H1 (cell line): ENCODE measurements at regions not wholly inside any gene's neighbourhood (a gene's known extent, or its start where the extent isn't known, plus 50 kb on each side); places are given as distances from the start of the nearest gene placed in this dataset.
A peak's percentile ranks its signal among the peaks of the same experiment; 100 is the strongest.

Experiments used
- CTCF ChIA-PET: fragments of 300-600 bp; sonication (Branson Sonifier 250); formaldehyde crosslinking; loops from one replicate; lab custom pipeline; 2021; ENCODE audit not compliant: partially characterized antibody; lab: Charles Lee
- POLR2A ChIA-PET: fragments of 300-600 bp; sonication (Branson Sonifier 250); formaldehyde crosslinking; loops from one replicate; lab custom pipeline; 2021; ENCODE audit warnings: inconsistent platforms; ENCODE audit not compliant: partially characterized antibody; lab: Charles Lee
- DNase-seq, 2 experiments: peaks; one replicate each; pipeline versions ENCODE4 v3.0.0 to v3.0.0-alpha.2; 2010 to 2022; ENCODE audit warnings: low spot score in 2 of 2, low read depth in 1 of 2, mixed read lengths in 1 of 2
- FAIRE-seq: peaks from 2 replicates; lab custom pipeline; 2011; peaks lifted over from hg19 to GRCh38; lab: Jason Lieb, UNC
- H2AFZ ChIP-seq: 2 replicates; pipeline ENCODE4 v1.8.1; 2012; ENCODE audit warnings: low read length, inconsistent platforms
- H2AK5ac ChIP-seq: 2 replicates; pipeline ENCODE4 v1.6.1; 2013; ENCODE audit warnings: low read depth, low read length
- H2BK120ac ChIP-seq: replicated peaks from 2 replicates; pipeline ENCODE3; 2013; ENCODE audit warnings: low read depth, low read length, inconsistent platforms
- H2BK12ac ChIP-seq: 2 replicates; pipeline ENCODE4 v1.6.1; 2013; ENCODE audit warnings: low read depth, low read length
- H2BK15ac ChIP-seq: 2 replicates; pipeline ENCODE4 v1.6.1; 2013; ENCODE audit warnings: low read length
- H2BK20ac ChIP-seq: 2 replicates; pipeline ENCODE4 v1.6.1; 2013; ENCODE audit warnings: low read length
- H2BK5ac ChIP-seq: 2 replicates; pipeline ENCODE4 v1.6.1; 2013; ENCODE audit warnings: low read depth, low read length
- H3K14ac ChIP-seq: 2 replicates; pipeline ENCODE4 v1.6.1; 2013; ENCODE audit warnings: inconsistent platforms; ENCODE audit not compliant: insufficient read length
- H3K18ac ChIP-seq: 2 replicates; pipeline ENCODE4 v1.6.1; 2013; ENCODE audit warnings: low read length; ENCODE audit errors: extremely low read depth
- H3K23ac ChIP-seq: 2 replicates; pipeline ENCODE4 v1.6.1; 2013; ENCODE audit warnings: inconsistent platforms; ENCODE audit not compliant: insufficient read length
- H3K23me2 ChIP-seq: 2 replicates; pipeline ENCODE4 v1.6.1; 2013; ENCODE audit warnings: low read depth, low read length
- H3K27ac ChIP-seq: 2 replicates; pipeline ENCODE4 v1.6.1; 2011; ENCODE audit warnings: low read depth, low read length, inconsistent platforms
- H3K27me3 ChIP-seq, 4 experiments: replicated peaks in 1 of 4; 1 replicate in 1 of 4; 2 replicates in 3 of 4; pipeline versions ENCODE4 v1.6.1 to v1.8.1; 2011 to 2013; ENCODE audit warnings: low read length in 3 of 4, mild to moderate bottlenecking in 3 of 4, inconsistent platforms in 2 of 4, mixed read lengths in 2 of 4, moderate library complexity in 1 of 4; ENCODE audit not compliant: control insufficient read depth in 3 of 4, insufficient read depth in 3 of 4; ENCODE audit errors: extremely low read depth in 1 of 4
- H3K36me3 ChIP-seq, 4 experiments: 2 replicates each; pipeline versions ENCODE4 v1.6.1 to v1.8.1; 2011 to 2013; ENCODE audit warnings: mild to moderate bottlenecking in 4 of 4, low read length in 3 of 4, moderate library complexity in 2 of 4, control low read depth in 1 of 4, inconsistent platforms in 1 of 4; ENCODE audit not compliant: insufficient read depth in 4 of 4, control insufficient read depth in 2 of 4
- H3K4ac ChIP-seq: replicated peaks from 2 replicates; pipeline ENCODE3; 2013; ENCODE audit warnings: low read length, low read depth, mixed read lengths, inconsistent platforms; ENCODE audit not compliant: insufficient read length
- H3K4me1 ChIP-seq, 4 experiments: replicated peaks in 1 of 4; 1 replicate in 1 of 4; 2 replicates in 3 of 4; pipeline versions ENCODE4 v1.6.1 to v1.8.1; 2011 to 2013; ENCODE audit warnings: low read length in 3 of 4, inconsistent platforms in 2 of 4, mixed read lengths in 1 of 4; ENCODE audit not compliant: insufficient read depth in 4 of 4, control insufficient read depth in 3 of 4
- H3K4me2 ChIP-seq, 2 experiments: 2 replicates each; pipeline versions ENCODE4 v1.6.1 to v1.8.1; 2011 to 2013; ENCODE audit warnings: low read depth in 2 of 2, low read length in 2 of 2, control low read depth in 1 of 2, inconsistent platforms in 1 of 2, mild to moderate bottlenecking in 1 of 2; ENCODE audit not compliant: insufficient read depth in 1 of 2
- H3K4me3 ChIP-seq, 4 experiments: fragments of 200-600, 300-600 bp in 1 of 4; sonication (generic), shearing (Covaris generic), sonication (Bioruptor Twin) in 1 of 4; 2 replicates each; pipeline versions ENCODE4 v1.5.1 to v1.8.1; 2011 to 2016; ENCODE audit warnings: low read length in 4 of 4, low read depth in 3 of 4, control low read depth in 2 of 4, inconsistent platforms in 2 of 4, mild to moderate bottlenecking in 2 of 4, mixed read lengths in 1 of 4, moderate library complexity in 1 of 4; ENCODE audit not compliant: insufficient read depth in 2 of 4; ENCODE audit errors: extremely low read depth in 1 of 4
- H3K56ac ChIP-seq: replicated peaks from 2 replicates; pipeline ENCODE3; 2013; ENCODE audit warnings: low read depth, mild to moderate bottlenecking, mixed read lengths, low read length, inconsistent platforms; ENCODE audit not compliant: insufficient read length
- H3K79me1 ChIP-seq: 2 replicates; pipeline ENCODE4 v1.6.1; 2013; ENCODE audit warnings: low read depth, low read length, control low read depth
- H3K79me2 ChIP-seq, 2 experiments: 2 replicates each; pipeline versions ENCODE4 v1.6.1 to v1.8.1; 2012 to 2013; ENCODE audit warnings: low read length in 2 of 2, mild to moderate bottlenecking in 2 of 2, inconsistent platforms in 1 of 2; ENCODE audit not compliant: insufficient read depth in 2 of 2, control insufficient read depth in 1 of 2
- H3K9ac ChIP-seq, 4 experiments: replicated peaks in 1 of 4; 1 replicate in 1 of 4; 2 replicates in 3 of 4; pipeline versions ENCODE4 v1.6.1 to v1.8.1; 2011 to 2013; ENCODE audit warnings: low read depth in 3 of 4, low read length in 3 of 4, control low read depth in 2 of 4, mild to moderate bottlenecking in 2 of 4, moderate library complexity in 2 of 4, inconsistent platforms in 1 of 4; ENCODE audit errors: extremely low read depth in 1 of 4
- H3K9me3 ChIP-seq, 2 experiments: 2 replicates each; pipeline versions ENCODE4 v1.6.1 to v1.8.1; 2012 to 2013; ENCODE audit warnings: mild to moderate bottlenecking in 2 of 2, moderate library complexity in 2 of 2, control low read depth in 1 of 2, inconsistent platforms in 1 of 2, low read depth in 1 of 2, low read length in 1 of 2, mixed read lengths in 1 of 2; ENCODE audit not compliant: insufficient read depth in 2 of 2
- H4K20me1 ChIP-seq, 2 experiments: replicated peaks in 1 of 2; 2 replicates each; pipeline versions ENCODE3 to v1.8.1; 2011 to 2013; ENCODE audit warnings: inconsistent platforms in 2 of 2, low read length in 2 of 2, mild to moderate bottlenecking in 1 of 2; ENCODE audit not compliant: insufficient read depth in 2 of 2, control insufficient read depth in 1 of 2
- H4K5ac ChIP-seq: 2 replicates; pipeline ENCODE4 v1.6.1; 2013; ENCODE audit warnings: low read length, low read depth, mixed read lengths, inconsistent platforms; ENCODE audit not compliant: insufficient read length
- H4K8ac ChIP-seq: 2 replicates; pipeline ENCODE4 v1.8.0; 2013; ENCODE audit warnings: mild to moderate bottlenecking, moderate library complexity, low read length, inconsistent platforms; ENCODE audit not compliant: insufficient read depth; ENCODE audit errors: extremely low read depth
- H4K91ac ChIP-seq: replicated peaks from 2 replicates; pipeline ENCODE3; 2013; ENCODE audit warnings: low read length, mixed read lengths, inconsistent platforms; ENCODE audit not compliant: insufficient read length
- ATF3 ChIP-seq: IDR thresholded peaks from 2 replicates; pipeline ENCODE4 v1.6.1; 2011; ENCODE audit warnings: low read depth, mild to moderate bottlenecking, low read length; ENCODE audit not compliant: insufficient read depth
- FOSL1 ChIP-seq: IDR thresholded peaks from 2 replicates; pipeline ENCODE4 v1.6.1; 2011; ENCODE audit warnings: mild to moderate bottlenecking, low read depth, low read length, moderate library complexity; ENCODE audit not compliant: insufficient read depth
- JUND ChIP-seq: IDR thresholded peaks from 2 replicates; pipeline ENCODE4 v1.6.1; 2011; ENCODE audit warnings: mild to moderate bottlenecking, improper control_type of control experiment, low read length
- MAFK ChIP-seq: IDR thresholded peaks from 2 replicates; pipeline ENCODE4 v1.6.1; 2012; ENCODE audit warnings: low read depth, mild to moderate bottlenecking, improper control_type of control experiment, low read length
- MAX ChIP-seq: IDR thresholded peaks from 2 replicates; pipeline ENCODE4 v1.6.1; 2012; ENCODE audit warnings: inconsistent platforms
- RAD21 ChIP-seq, 2 experiments: IDR thresholded peaks in 1 of 2; conservative IDR thresholded peaks in 1 of 2; 2 replicates each; pipeline ENCODE4 v1.6.1; 2011; ENCODE audit warnings: low read depth in 2 of 2, low read length in 2 of 2, improper control_type of control experiment in 1 of 2, inconsistent platforms in 1 of 2, mild to moderate bottlenecking in 1 of 2, moderate library complexity in 1 of 2
- RNF2 ChIP-seq: fragments of 200-900, 300-1000 bp; sonication (generic); IDR thresholded peaks from 2 replicates; pipeline ENCODE4 v1.7.1; 2016; ENCODE audit warnings: borderline replicate concordance, low read depth, mild to moderate bottlenecking, antibody characterized with exemption, low read length; ENCODE audit not compliant: poor library complexity, severe bottlenecking; ENCODE audit errors: missing control alignments
- RXRA ChIP-seq: IDR thresholded peaks from 2 replicates; pipeline ENCODE4 v1.6.1; 2011; ENCODE audit warnings: low read depth, mild to moderate bottlenecking, low read length, moderate library complexity; ENCODE audit not compliant: insufficient read depth
- SIN3A ChIP-seq, 2 experiments: IDR thresholded peaks in 1 of 2; conservative IDR thresholded peaks in 1 of 2; 2 replicates each; pipeline ENCODE4 v1.6.1; 2011 to 2012; ENCODE audit warnings: low read length in 2 of 2, improper control_type of control experiment in 1 of 2, low read depth in 1 of 2, mild to moderate bottlenecking in 1 of 2
- SIX5 ChIP-seq: IDR thresholded peaks from 2 replicates; pipeline ENCODE4 v1.6.1; 2011; ENCODE audit warnings: mild to moderate bottlenecking, low read depth, low read length
- SP1 ChIP-seq: IDR thresholded peaks from 2 replicates; pipeline ENCODE4 v1.6.1; 2011; ENCODE audit warnings: low read depth, low read length
- TCF12 ChIP-seq: IDR thresholded peaks from 2 replicates; pipeline ENCODE4 v1.6.1; 2011; ENCODE audit warnings: low read depth, mild to moderate bottlenecking, low read length
- TEAD4 ChIP-seq: IDR thresholded peaks from 2 replicates; pipeline ENCODE4 v1.6.1; 2012; ENCODE audit warnings: low read depth, low read length, inconsistent platforms, mixed read lengths
- WGBS, 2 experiments: shearing (Covaris generic) in 1 of 2; methylation state at CpG; one replicate each; pipeline versions ENCODE4 v1.1.6 to v1.1.7; 2013 to 2015; ENCODE audit warnings: low lambda C conversion rate in 2 of 2, mixed read lengths in 2 of 2, inconsistent platforms in 1 of 2, low coverage in 1 of 2, missing lambda C conversion rate in 1 of 2; ENCODE audit not compliant: insufficient replicate concordance in 2 of 2, insufficient coverage in 1 of 2, insufficient read length in 1 of 2; ENCODE audit errors: extremely low coverage in 1 of 2, missing lambda C conversion rate in 1 of 2; 5-methylcytosine and 5-hydroxymethylcytosine counted together

GRCh38 chr5:54904425-54904824 lies 81.0 kb downstream of the ESM1 start:
- CTCF ChIA-PET = interaction anchor here (0.6 to 9.3 kb wide), 45 partner anchors 8 to 415 kb away, joined by 3 to 106 read pairs (median 4); partner anchors contain the start of genes GPX8 and SNX18
- no peak overlapping the region for H4K8ac ChIP-seq
- no peak overlapping the region for H3K9ac ChIP-seq
- H3K18ac ChIP-seq = no peak overlapping the region
- H2BK120ac ChIP-seq = no peak overlapping the region
- H2AFZ ChIP-seq = no peak overlapping the region
- no peaks in the 10 kb centered on the region for H4K20me1 ChIP-seq
- H3K14ac ChIP-seq = no peak overlapping the region
- peak; percentile 91 for FAIRE-seq
- H3K23ac ChIP-seq = no peak overlapping the region
- no peaks in the 10 kb centered on the region for H3K4me1 ChIP-seq
- H3K79me1 ChIP-seq = no peaks in the 10 kb centered on the region
- no peak overlapping the region for H2AK5ac ChIP-seq
- no peak overlapping the region for H2BK5ac ChIP-seq
- no peak for DNase-seq
- no peak overlapping the region for H4K91ac ChIP-seq
- H4K5ac ChIP-seq = no peak overlapping the region
- POLR2A ChIA-PET = interaction anchor here (2.5 kb wide), 1 partner anchor 255 kb away, joined by 15 read pairs; the partner anchor contains the start of gene GPX8
- WGBS, 2 experiments = 32% methylated on average over 2 of the region's 2 CpGs; no CpG with 5 or more reads in 1 of the 2 experiments
- H3K27me3 ChIP-seq = no peaks in the 10 kb centered on the region
- no peaks in the 10 kb centered on the region for H3K79me2 ChIP-seq
- H2BK15ac ChIP-seq = no peak overlapping the region
- H3K23me2 ChIP-seq = no peaks in the 10 kb centered on the region
- no peak overlapping the region for H3K4ac ChIP-seq
- no peaks in the 10 kb centered on the region for H3K9me3 ChIP-seq
- H3K27ac ChIP-seq = no peak overlapping the region
- H3K4me2 ChIP-seq = no peak overlapping the region
- no peak overlapping the region for H3K56ac ChIP-seq
- no peak overlapping the region for H2BK20ac ChIP-seq
- no peak overlapping the region for H2BK12ac ChIP-seq
- no peaks in the 10 kb centered on the region for H3K36me3 ChIP-seq
- no peak overlapping the region for H3K4me3 ChIP-seq
- peak; percentile 33; the same call in 1 of the 2 replicates for TF ChIP-seq TEAD4
- peak; percentile 23; the same call in 1 of the 2 replicates for TF ChIP-seq JUND
- TF ChIP-seq MAX = no peak
- no peak for TF ChIP-seq SP1
- no peak for TF ChIP-seq SIX5
- TF ChIP-seq RNF2 = no peak
- no peak for TF ChIP-seq FOSL1
- no peak for TF ChIP-seq MAFK
- TF ChIP-seq SIN3A (conservative IDR thresholded peaks at IDR 0.05 in 1 of 2, IDR thresholded peaks at IDR 0.05 in 1 of 2; ENCODE audit: low read depth in 1 of 2, low read length in 2 of 2) = no peak
- 0 out of 2 replicates have a peak, but pooled peaks have one; percentile 12 for TF ChIP-seq ATF3
- TF ChIP-seq TCF12 = no peak
- peak; percentile 67 to 78 for TF ChIP-seq RAD21 (IDR thresholded peaks at IDR 0.05 in 1 of 2, conservative IDR thresholded peaks at IDR 0.05 in 1 of 2; ENCODE audit: low read depth in 2 of 2, low read length in 2 of 2)
- TF ChIP-seq RXRA = no peak
